ENCODE measurements at regions not wholly inside any gene's neighbourhood (a gene's known extent, or its start where the extent isn't known, plus 50 kb on each side); places are given as distances from the start of the nearest gene placed in this dataset.
"Not testable (repeated sequence)": the region's sequence is repeated elsewhere in the genome, so short reads cannot be mapped to it uniquely, and the experiment has no call there.

GRCh38 chr7:121563177-121563576 is 167.1 kb upstream of the FAM3C start:
- DNase-seq: peak; percentile 25

- DNase-seq: no peak
Measured at GRCh38 chr7:121562259-121562658, 166.2 kb upstream of the FAM3C start.

- no peak for DNase-seq
Measured at GRCh38 chr7:121561717-121562116, 165.6 kb upstream of the FAM3C start.

- no peak for DNase-seq
Measured at GRCh38 chr7:121560267-121560990, 164.3 kb upstream of the FAM3C start.

- no peak for DNase-seq
Measured at GRCh38 chr7:121558288-121558687, 162.2 kb upstream of the FAM3C start.

GRCh38 chr7:121557034-121557892 is 161.2 kb upstream of the FAM3C start:
- no peak for DNase-seq

GRCh38 chr7:121555558-121555957 is 159.4 kb upstream of the FAM3C start:
- no peak for DNase-seq

GRCh38 chr7:121547544-121548092 is 151.5 kb upstream of the FAM3C start:
- DNase-seq: peak; percentile 61

- DNase-seq: no peak
Measured at GRCh38 chr7:121546632-121547543, 150.8 kb upstream of the FAM3C start.

GRCh38 chr7:121545418-121545817 is 149.3 kb upstream of the FAM3C start:
- DNase-seq: no peak

GRCh38 chr7:121544726-121545125 is 148.6 kb upstream of the FAM3C start:
- no peak for DNase-seq

GRCh38 chr7:121544238-121544637 is 148.1 kb upstream of the FAM3C start:
- no peak for DNase-seq

- DNase-seq: no peak
Measured at GRCh38 chr7:121541457-121541856, 145.3 kb upstream of the FAM3C start.

- no peak for DNase-seq
Measured at GRCh38 chr7:121540138-121540537, 144.0 kb upstream of the FAM3C start.

GRCh38 chr7:121537031-121537430 is 140.9 kb upstream of the FAM3C start:
- no peak for DNase-seq

GRCh38 chr7:121531175-121532070 is 135.3 kb upstream of the FAM3C start:
- no peak for DNase-seq

- peak; percentile 31 for DNase-seq
Measured at GRCh38 chr7:121530227-121531174, 134.4 kb upstream of the FAM3C start.

- no peak for DNase-seq
Measured at GRCh38 chr7:121529003-121529402, 132.9 kb upstream of the FAM3C start.

GRCh38 chr7:121526210-121526609 is 130.1 kb upstream of the FAM3C start:
- not testable (repeated sequence) for DNase-seq
